HG03135 (cell line): ENCODE measurements at regions not wholly inside any gene's neighbourhood (a gene's known extent, or its start where the extent isn't known, plus 50 kb on each side); places are given as distances from the start of the nearest gene placed in this dataset.

Experiments used
- ATAC-seq: cut with Tn5 transposase; IDR thresholded peaks from one replicate; pipeline ENCODE4 v1.9.1; 2021; ENCODE audit warnings: mild to moderate bottlenecking, moderate library complexity; ENCODE audit not compliant: unreplicated experiment

- ATAC-seq: no peak
Measured at GRCh38 chr5:124399426-124399961, 346.9 kb downstream of the ZNF608 start.

- ATAC-seq: no peak
Measured at GRCh38 chr5:124398460-124398859, 348.0 kb downstream of the ZNF608 start.

- ATAC-seq: no peak
Measured at GRCh38 chr5:124397317-124397716, 349.1 kb downstream of the ZNF608 start.

GRCh38 chr5:124395926-124396325 is 350.5 kb downstream of the ZNF608 start:
- ATAC-seq: no peak

GRCh38 chr5:124395287-124395686 is 351.2 kb downstream of the ZNF608 start:
- ATAC-seq: no peak

- no peak for ATAC-seq
Measured at GRCh38 chr5:124394700-124395245, 351.7 kb downstream of the ZNF608 start.

- ATAC-seq: no peak
Measured at GRCh38 chr5:124393584-124394379, 352.7 kb downstream of the ZNF608 start.

GRCh38 chr5:124383693-124384092 is 362.7 kb downstream of the ZNF608 start:
- no peak for ATAC-seq

GRCh38 chr5:124377386-124377785 is 369.1 kb downstream of the ZNF608 start:
- no peak for ATAC-seq

GRCh38 chr5:124373883-124374282 is 372.6 kb downstream of the ZNF608 start:
- no peak for ATAC-seq

- no peak for ATAC-seq
Measured at GRCh38 chr5:124372457-124372856, 374.0 kb downstream of the ZNF608 start.

- no peak for ATAC-seq
Measured at GRCh38 chr5:124371111-124371706, 375.2 kb downstream of the ZNF608 start.

GRCh38 chr5:124370601-124371000 is 375.8 kb downstream of the ZNF608 start:
- ATAC-seq: no peak

- no peak for ATAC-seq
Measured at GRCh38 chr5:124365361-124365801, 381.1 kb downstream of the ZNF608 start.

GRCh38 chr5:124355928-124356327 is 390.5 kb downstream of the ZNF608 start:
- ATAC-seq: no peak

- no peak for ATAC-seq
Measured at GRCh38 chr5:124353016-124353415, 393.4 kb downstream of the ZNF608 start.

- no peak for ATAC-seq
Measured at GRCh38 chr5:124352312-124352711, 394.1 kb downstream of the ZNF608 start.

- no peak for ATAC-seq
Measured at GRCh38 chr5:124349931-124350330, 396.5 kb downstream of the ZNF608 start.

GRCh38 chr5:124343451-124343867 is 403.0 kb downstream of the ZNF608 start:
- no peak for ATAC-seq

- ATAC-seq: no peak
Measured at GRCh38 chr5:124342986-124343385, 403.5 kb downstream of the ZNF608 start.

- no peak for ATAC-seq
Measured at GRCh38 chr5:124342584-124342983, 403.9 kb downstream of the ZNF608 start.

- no peak for ATAC-seq
Measured at GRCh38 chr5:124342027-124342471, 404.4 kb downstream of the ZNF608 start.
